ENCODE measurements at regions not wholly inside any gene's neighbourhood (a gene's known extent, or its start where the extent isn't known, plus 50 kb on each side); places are given as distances from the start of the nearest gene placed in this dataset.
A peak's percentile ranks its signal among the peaks of the same experiment; 100 is the strongest.

- H3K27ac ChIP-seq: no peak overlapping the region
- 67 to 72% methylated on average over 2 of the region's 2 CpGs for WGBS, 2 donors
- no peak for TF ChIP-seq POLR2A (IDR thresholded peaks at IDR 0.05)
- TF ChIP-seq, protein P1, sequence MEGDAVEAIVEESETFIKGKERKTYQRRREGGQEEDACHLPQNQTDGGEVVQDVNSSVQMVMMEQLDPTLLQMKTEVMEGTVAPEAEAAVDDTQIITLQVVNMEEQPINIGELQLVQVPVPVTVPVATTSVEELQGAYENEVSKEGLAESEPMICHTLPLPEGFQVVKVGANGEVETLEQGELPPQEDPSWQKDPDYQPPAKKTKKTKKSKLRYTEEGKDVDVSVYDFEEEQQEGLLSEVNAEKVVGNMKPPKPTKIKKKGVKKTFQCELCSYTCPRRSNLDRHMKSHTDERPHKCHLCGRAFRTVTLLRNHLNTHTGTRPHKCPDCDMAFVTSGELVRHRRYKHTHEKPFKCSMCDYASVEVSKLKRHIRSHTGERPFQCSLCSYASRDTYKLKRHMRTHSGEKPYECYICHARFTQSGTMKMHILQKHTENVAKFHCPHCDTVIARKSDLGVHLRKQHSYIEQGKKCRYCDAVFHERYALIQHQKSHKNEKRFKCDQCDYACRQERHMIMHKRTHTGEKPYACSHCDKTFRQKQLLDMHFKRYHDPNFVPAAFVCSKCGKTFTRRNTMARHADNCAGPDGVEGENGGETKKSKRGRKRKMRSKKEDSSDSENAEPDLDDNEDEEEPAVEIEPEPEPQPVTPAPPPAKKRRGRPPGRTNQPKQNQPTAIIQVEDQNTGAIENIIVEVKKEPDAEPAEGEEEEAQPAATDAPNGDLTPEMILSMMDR (IDR thresholded peaks at IDR 0.05): peak in 1 of 6 experiments; percentile 19
- H3K27me3 ChIP-seq: no peaks in the 10 kb centered on the region
- H3K4me1 ChIP-seq: no peaks in the 10 kb centered on the region
- peaks cover 0 to 4% (median 0%) of the 10 kb centered on the region in 3 donors for H3K9me3 ChIP-seq
- no peaks in the 10 kb centered on the region for H3K36me3 ChIP-seq
- DNase-seq: no peak
- H3K4me3 ChIP-seq: no peak overlapping the region
- intact Hi-C loops (cut with DNase I): no loop called here
Measured at GRCh38 chr10:8473205-8473604, 418.7 kb downstream of the GATA3 start.

DNA sequence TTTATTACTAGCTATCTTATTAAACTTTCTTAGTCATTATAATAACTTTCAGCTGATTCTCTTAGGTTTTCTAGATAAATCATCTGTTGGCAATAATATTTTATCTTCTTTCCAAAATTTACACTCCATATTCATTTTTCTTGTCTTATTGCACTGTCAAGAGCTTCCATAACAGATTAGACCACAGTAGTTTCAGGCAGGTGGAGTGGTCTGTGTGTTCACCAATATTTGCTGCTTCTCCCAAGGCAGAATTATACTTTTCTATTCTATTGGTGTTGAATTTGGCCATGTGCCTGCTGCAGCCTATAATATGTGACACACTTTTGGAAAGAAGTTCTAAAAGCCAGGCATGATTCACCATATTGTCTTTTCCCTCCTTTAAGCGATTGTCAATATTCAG is 422.8 kb downstream of the GATA3 start:
- Histone ChIP-seq H3K27me3 (peaks cover 0 to 3% (median 0%) of the 10 kb centered on the region in 4 donors), H3K36me3 (no peaks in the 10 kb centered on the region), H3K4me3 (no peak overlapping the region), H3K9me3 (peaks cover 0 to 4% (median 0%) of the 10 kb centered on the region in 3 donors), H3K27ac (no peak overlapping the region), H3K4me1 (no peaks in the 10 kb centered on the region)
- intact Hi-C loops (cut with DNase I): no loop called here
- 63 to 73% methylated on average over 1 of the region's 1 CpG for WGBS, 2 donors
- DNase-seq: no peak
- TF ChIP-seq, protein P1 (IDR thresholded peaks at IDR 0.05): no peak
- no peak for TF ChIP-seq POLR2A (IDR thresholded peaks at IDR 0.05)

GRCh38 chr10:8481718-8482504 is 427.4 kb downstream of the GATA3 start:
- Histone ChIP-seq H3K27me3 (peaks cover 0 to 21% (median 0%) of the 10 kb centered on the region in 4 donors), H3K36me3 (no peaks in the 10 kb centered on the region), H3K9me3 (peaks cover 0 to 4% (median 0%) of the 10 kb centered on the region in 3 donors), H3K27ac (no peak overlapping the region), H3K4me3 (no peak overlapping the region), H3K4me1 (no peaks in the 10 kb centered on the region)
- DNase-seq: no peak
- TF ChIP-seq POLR2A (IDR thresholded peaks at IDR 0.05): no peak
- TF ChIP-seq, protein P1 (IDR thresholded peaks at IDR 0.05): no peak
- intact Hi-C loops (cut with DNase I): no loop called here
- 80 to 82% methylated on average over 10 of the region's 10 CpGs for WGBS, 2 donors

- H3K36me3 ChIP-seq: no peaks in the 10 kb centered on the region
- H3K27ac ChIP-seq: no peak overlapping the region
- H3K27me3 ChIP-seq: peaks cover 0 to 28% (median 0%) of the 10 kb centered on the region in 4 donors
- WGBS, 2 donors: 67 to 70% methylated on average over 6 of the region's 6 CpGs
- no peaks in the 10 kb centered on the region for H3K4me1 ChIP-seq
- H3K4me3 ChIP-seq: no peak overlapping the region
- intact Hi-C loops (cut with DNase I): no loop called here
- H3K9me3 ChIP-seq: no peaks in the 10 kb centered on the region
- TF ChIP-seq POLR2A (IDR thresholded peaks at IDR 0.05): no peak
- TF ChIP-seq, protein P1 (IDR thresholded peaks at IDR 0.05): no peak
- no peak for DNase-seq
Measured at GRCh38 chr10:8485032-8485431, 430.5 kb downstream of the GATA3 start.

- Histone ChIP-seq H3K27ac (no peak overlapping the region), H3K27me3 (peaks cover 0 to 25% (median 0%) of the 10 kb centered on the region in 4 donors), H3K4me1 (no peaks in the 10 kb centered on the region), H3K9me3 (no peaks in the 10 kb centered on the region), H3K4me3 (no peak overlapping the region), H3K36me3 (no peaks in the 10 kb centered on the region)
- 78 to 93% methylated on average over 7 of the region's 7 CpGs for whole genome bisulfite sequencing, 2 donors
- TF ChIP-seq, protein P1 (IDR thresholded peaks at IDR 0.05): no peak
- no peak for TF ChIP-seq POLR2A (IDR thresholded peaks at IDR 0.05)
- DNase-seq: no peak
- intact Hi-C loops (cut with DNase I): no loop called here
Measured at GRCh38 chr10:8487346-8487745, 432.9 kb downstream of the GATA3 start.

All from esophagus squamous epithelium (tissue), 5 donors.